GM18508 (cell line): ENCODE measurements at regions not wholly inside any gene's neighbourhood (a gene's known extent, or its start where the extent isn't known, plus 50 kb on each side); places are given as distances from the start of the nearest gene placed in this dataset.
"Not testable (repeated sequence)": the region's sequence is repeated elsewhere in the genome, so short reads cannot be mapped to it uniquely, and the experiment has no call there.

ENCODE experiments used
- ATAC-seq: cut with Tn5 transposase; IDR thresholded peaks from one replicate; pipeline ENCODE4 v1.9.1; 2021; ENCODE audit warnings: moderate number of reproducible peaks; ENCODE audit not compliant: insufficient read depth, unreplicated experiment

GRCh38 chr12:116360579-116361413, 83.3 kb upstream of the MED13L start:
- no peak for ATAC-seq

- ATAC-seq, result no peak
Measured at GRCh38 chr12:116361414-116362223, 84.1 kb upstream of the MED13L start.

GRCh38 chr12:116365114-116365513, 87.6 kb upstream of the MED13L start:
- ATAC-seq, result no peak

- ATAC-seq, result no peak
Measured at GRCh38 chr12:116365606-116366455, 88.3 kb upstream of the MED13L start.

- ATAC-seq, result no peak
Measured at GRCh38 chr12:116366456-116366776, 88.9 kb upstream of the MED13L start.

- ATAC-seq, result no peak
Measured at GRCh38 chr12:116366824-116367223, 89.3 kb upstream of the MED13L start.

GRCh38 chr12:116368196-116369194, 91.0 kb upstream of the MED13L start:
- no peak for ATAC-seq

GRCh38 chr12:116370004-116370404, 92.5 kb upstream of the MED13L start:
- ATAC-seq, result no peak

GRCh38 chr12:116370886-116371580, 93.5 kb upstream of the MED13L start:
- no peak for ATAC-seq

- ATAC-seq, result no peak
Measured at GRCh38 chr12:116372815-116373214, 95.3 kb upstream of the MED13L start.

GRCh38 chr12:116373572-116374206, 96.2 kb upstream of the MED13L start:
- no peak for ATAC-seq

GRCh38 chr12:116374207-116374606, 96.7 kb upstream of the MED13L start:
- ATAC-seq, result no peak

GRCh38 chr12:116375278-116375842, 97.9 kb upstream of the MED13L start:
- ATAC-seq, result no peak

- no peak for ATAC-seq
Measured at GRCh38 chr12:116376354-116377193, 99.1 kb upstream of the MED13L start.

GRCh38 chr12:116377194-116377571, 99.7 kb upstream of the MED13L start:
- ATAC-seq, result not testable (repeated sequence)

- no peak for ATAC-seq
Measured at GRCh38 chr12:116378002-116378401, 100.5 kb upstream of the MED13L start.

GRCh38 chr12:116380108-116380507, 102.6 kb upstream of the MED13L start:
- no peak for ATAC-seq
